ENCODE measurements at regions not wholly inside any gene's neighbourhood (a gene's known extent, or its start where the extent isn't known, plus 50 kb on each side); places are given as distances from the start of the nearest gene placed in this dataset.
"Not testable (repeated sequence)": the region's sequence is repeated elsewhere in the genome, so short reads cannot be mapped to it uniquely, and the experiment has no call there.

DNA sequence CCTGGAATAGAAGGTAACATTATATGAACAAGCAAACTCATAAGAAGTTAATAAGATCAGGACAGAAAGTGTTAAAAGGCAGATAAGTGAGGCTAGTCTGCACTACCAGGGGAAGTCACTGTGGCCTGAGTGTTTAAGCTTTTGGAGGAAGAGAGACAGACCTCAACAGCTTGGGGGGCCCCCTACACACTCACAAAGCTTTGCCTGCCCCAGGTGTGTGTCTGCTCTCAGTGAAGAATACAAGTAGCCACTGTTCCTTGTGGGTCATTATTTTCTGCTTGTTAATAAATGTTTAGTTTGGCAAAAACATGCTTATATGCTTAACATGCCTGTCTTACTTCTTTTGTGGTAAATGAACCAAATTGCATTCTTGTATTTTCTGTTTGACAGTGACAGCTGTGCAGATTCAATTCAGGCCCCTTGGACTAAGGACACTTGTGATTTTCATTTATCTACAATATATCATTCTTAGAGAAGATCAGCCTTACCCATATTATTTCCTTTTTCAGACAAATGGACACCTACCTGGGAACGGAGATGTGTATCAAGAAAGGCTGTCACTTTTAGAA lies 50.7 kb upstream of the C12orf71 start:
- Histone ChIP-seq H3K27me3 (no peaks in the 10 kb centered on the region), H3K4me3 (no peak overlapping the region), H3K27ac (no peak overlapping the region), H3K9me3 (no peaks in the 10 kb centered on the region), H3K4me1 (no peaks in the 10 kb centered on the region), H3K36me3 (no peaks in the 10 kb centered on the region)
- in situ Hi-C loops (cut with MboI; ENCODE audit: low pct_ligation_motif_present in 1 of 4, low pct_unique_long_range_greater_than_20kb in 1 of 4, low sequenced_read_pairs in 3 of 4), result loop anchor here in 2 of 4 donors (25.0 kb wide), 1 partner anchor 179 kb away; no protein-coding TSS in a partner anchor
- 73 to 89% methylated on average over 1 of the region's 1 CpG for WGBS, 2 donors (ENCODE audit: low coverage in 1 of 2)
- TF ChIP-seq POLR2A (IDR thresholded peaks at IDR 0.05) (no peak), EP300 (IDR thresholded peaks at IDR 0.05; ENCODE audit: low read depth) (no peak)
- TF ChIP-seq, protein P1, sequence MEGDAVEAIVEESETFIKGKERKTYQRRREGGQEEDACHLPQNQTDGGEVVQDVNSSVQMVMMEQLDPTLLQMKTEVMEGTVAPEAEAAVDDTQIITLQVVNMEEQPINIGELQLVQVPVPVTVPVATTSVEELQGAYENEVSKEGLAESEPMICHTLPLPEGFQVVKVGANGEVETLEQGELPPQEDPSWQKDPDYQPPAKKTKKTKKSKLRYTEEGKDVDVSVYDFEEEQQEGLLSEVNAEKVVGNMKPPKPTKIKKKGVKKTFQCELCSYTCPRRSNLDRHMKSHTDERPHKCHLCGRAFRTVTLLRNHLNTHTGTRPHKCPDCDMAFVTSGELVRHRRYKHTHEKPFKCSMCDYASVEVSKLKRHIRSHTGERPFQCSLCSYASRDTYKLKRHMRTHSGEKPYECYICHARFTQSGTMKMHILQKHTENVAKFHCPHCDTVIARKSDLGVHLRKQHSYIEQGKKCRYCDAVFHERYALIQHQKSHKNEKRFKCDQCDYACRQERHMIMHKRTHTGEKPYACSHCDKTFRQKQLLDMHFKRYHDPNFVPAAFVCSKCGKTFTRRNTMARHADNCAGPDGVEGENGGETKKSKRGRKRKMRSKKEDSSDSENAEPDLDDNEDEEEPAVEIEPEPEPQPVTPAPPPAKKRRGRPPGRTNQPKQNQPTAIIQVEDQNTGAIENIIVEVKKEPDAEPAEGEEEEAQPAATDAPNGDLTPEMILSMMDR (IDR thresholded peaks at IDR 0.05), result no peak
- intact Hi-C loops (cut with DNase I; ENCODE audit: low total_unique reads), result no loop called here
- no peak for DNase-seq

DNA sequence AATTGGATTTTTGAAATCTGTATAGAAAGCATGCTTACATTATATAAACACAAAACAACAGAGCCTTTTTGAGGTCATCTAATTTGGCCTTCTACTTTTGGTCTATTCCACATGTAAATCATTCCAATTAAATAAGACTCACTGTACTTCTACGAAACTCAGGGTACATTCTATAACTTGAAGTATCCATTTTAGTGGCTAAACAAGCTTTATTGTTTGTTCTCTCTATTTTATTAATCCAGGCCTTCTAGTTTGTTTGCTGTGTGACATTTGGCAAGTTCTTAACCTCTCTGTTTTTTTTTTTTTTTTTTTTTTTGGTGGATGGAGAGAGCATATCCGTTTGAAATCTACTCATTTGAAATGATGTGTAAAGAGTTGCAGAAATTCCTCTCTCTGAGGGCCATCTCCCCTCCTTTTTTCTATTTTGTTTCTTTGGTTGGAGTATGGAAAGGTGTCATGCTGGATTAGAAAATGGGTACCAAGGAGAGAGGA lies 58.1 kb upstream of the C12orf71 start:
- in situ Hi-C loops (cut with MboI; ENCODE audit: low pct_ligation_motif_present in 1 of 4, low pct_unique_long_range_greater_than_20kb in 1 of 4, low sequenced_read_pairs in 3 of 4), result loop anchor here in 2 of 4 donors (25.0 kb wide), 1 partner anchor 172 kb away; no protein-coding TSS in a partner anchor

DNA sequence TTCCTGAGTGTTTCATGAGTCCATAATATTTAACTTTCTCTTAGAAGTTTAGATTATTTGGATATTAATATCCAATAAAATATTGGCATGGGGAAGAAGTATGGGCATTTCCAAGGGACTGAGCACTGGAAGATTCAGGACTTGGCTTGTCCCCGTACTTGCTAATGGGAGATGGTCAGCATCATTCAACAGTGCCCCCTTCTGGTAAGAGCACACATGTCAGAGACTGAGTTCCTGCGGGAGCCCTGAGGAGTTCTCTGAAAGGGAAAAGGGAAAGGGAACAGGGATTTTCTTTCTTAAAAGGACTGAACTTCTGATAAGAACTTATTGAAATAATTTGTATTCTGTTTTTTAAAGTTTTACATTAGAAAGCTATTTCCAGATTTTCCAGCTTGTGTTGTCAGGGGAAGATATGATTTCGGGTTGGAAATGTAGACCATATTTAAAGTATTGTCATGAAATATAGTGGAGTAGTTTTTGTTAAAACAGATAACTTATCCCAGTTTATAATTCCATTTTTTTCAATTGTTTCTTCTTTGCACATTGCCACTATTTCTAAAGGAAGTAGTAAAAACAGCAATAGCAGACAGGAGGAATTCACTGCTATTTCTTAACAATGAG lies 59.8 kb upstream of the C12orf71 start:
- Histone ChIP-seq H3K27ac (no peak overlapping the region), H3K36me3 (no peaks in the 10 kb centered on the region), H3K4me3 (no peak overlapping the region), H3K4me1 (peaks cover 0 to 14% (median 0%) of the 10 kb centered on the region in 4 donors), H3K9me3 (no peaks in the 10 kb centered on the region), H3K27me3 (no peaks in the 10 kb centered on the region)
- intact Hi-C loops (cut with DNase I; ENCODE audit: low total_unique reads) (no loop called here), in situ Hi-C loops (cut with MboI; ENCODE audit: low pct_ligation_motif_present in 1 of 4, low pct_unique_long_range_greater_than_20kb in 1 of 4, low sequenced_read_pairs in 3 of 4) (loop anchor here in 2 of 4 donors (25.0 kb wide), 1 partner anchor 170 kb away; no protein-coding TSS in a partner anchor)
- peak; percentile 57 for DNase-seq
- TF ChIP-seq POLR2AphosphoS5 (IDR thresholded peaks at IDR 0.05), result no peak
- no peak for TF ChIP-seq POLR2A (IDR thresholded peaks at IDR 0.05)
- TF ChIP-seq, protein P1 (IDR thresholded peaks at IDR 0.05), result peak; percentile 59 to 81 (median 73)
- 37 to 38% methylated on average over 3 of the region's 3 CpGs for WGBS, 2 donors (ENCODE audit: low coverage in 1 of 2)

More for the DNA sequence above, 58.1 kb upstream of the C12orf71 start:
- TF ChIP-seq EP300 (IDR thresholded peaks at IDR 0.05; ENCODE audit: low read depth), result no peak
- no peak for TF ChIP-seq POLR2A (IDR thresholded peaks at IDR 0.05)
- TF ChIP-seq POLR2AphosphoS5 (IDR thresholded peaks at IDR 0.05), result no peak
- TF ChIP-seq, protein P1 (IDR thresholded peaks at IDR 0.05), result no peak
- Histone ChIP-seq H3K27me3 (no peaks in the 10 kb centered on the region), H3K4me3 (no peak overlapping the region), H3K9me3 (no peaks in the 10 kb centered on the region), H3K4me1 (peaks cover 0 to 14% (median 0%) of the 10 kb centered on the region in 4 donors), H3K36me3 (no peaks in the 10 kb centered on the region), H3K27ac (no peak overlapping the region)
- intact Hi-C loops (cut with DNase I; ENCODE audit: low total_unique reads), result no loop called here
- 69 to 100% methylated on average over 2 of the region's 2 CpGs for WGBS, 2 donors (ENCODE audit: low coverage in 1 of 2)
- DNase-seq, result no peak

DNA sequence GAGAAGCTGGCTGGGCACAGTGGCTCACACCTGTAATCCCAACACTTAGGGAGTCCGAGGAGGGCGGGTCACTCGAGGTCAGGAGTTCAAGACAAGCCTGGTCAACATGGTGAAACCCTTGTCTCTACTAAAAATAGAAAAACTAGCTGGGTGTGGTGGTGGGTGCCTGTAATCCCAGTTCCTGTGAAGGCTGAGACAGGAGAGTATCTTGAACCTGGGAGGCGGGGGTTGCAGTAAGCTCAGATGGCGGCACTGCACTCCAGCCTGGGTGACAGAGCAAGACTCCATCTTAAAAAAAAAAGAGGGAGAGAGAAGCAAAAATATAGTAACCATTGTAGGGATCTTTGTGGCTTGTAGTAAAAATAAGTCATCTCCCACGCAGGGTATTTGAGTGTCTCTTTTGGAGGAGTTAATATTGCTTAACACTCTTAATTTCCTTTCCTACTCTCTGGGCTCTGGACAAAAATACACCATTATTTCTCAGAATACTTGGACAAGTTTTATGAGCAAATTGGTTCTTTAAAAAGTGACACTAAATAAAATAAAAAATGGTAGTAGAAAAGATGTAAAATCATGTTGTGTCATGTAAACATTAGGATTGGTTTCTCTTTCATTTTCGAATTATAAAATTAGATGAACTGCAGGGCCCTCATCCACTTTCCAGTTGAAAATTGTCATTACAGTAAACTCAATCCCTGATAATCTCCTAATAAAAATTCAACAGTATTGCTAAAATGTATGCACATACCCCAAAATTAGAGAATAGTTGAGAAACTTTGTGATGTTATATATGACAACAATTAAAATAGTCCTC lies 61.1 kb upstream of the C12orf71 start:
- WGBS, 2 donors (ENCODE audit: low coverage in 1 of 2), result 67 to 71% methylated on average over 4 to 7 of the region's 7 CpGs
- intact Hi-C loops (cut with DNase I; ENCODE audit: low total_unique reads), result no loop called here

DNA sequence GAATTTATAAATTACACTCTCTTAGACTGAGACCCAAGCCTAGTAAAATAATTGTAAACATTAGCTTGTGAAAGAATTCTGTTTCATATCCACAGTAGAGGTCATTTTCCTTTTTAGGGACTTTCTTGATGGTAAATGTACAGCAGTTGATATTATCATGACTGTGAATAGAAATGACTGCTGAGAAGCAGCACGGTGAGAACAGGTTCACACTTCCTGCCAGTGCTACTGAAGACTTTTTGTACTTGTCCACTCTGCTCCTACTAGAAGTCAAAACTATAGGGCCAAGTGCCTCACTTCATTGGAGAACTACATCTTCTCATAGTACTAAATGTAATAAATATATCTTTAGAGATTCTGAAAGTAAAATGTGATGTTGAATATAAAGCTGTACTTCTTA lies 63.3 kb upstream of the C12orf71 start:
- H3K36me3 ChIP-seq; H3K27me3 ChIP-seq; intact Hi-C loops (cut with DNase I; ENCODE audit: low total_unique reads); H3K27ac ChIP-seq; H3K4me3 ChIP-seq; DNase-seq; H3K9me3 ChIP-seq: not testable (repeated sequence)
- peaks cover 0 to 14% (median 0%) of the 10 kb centered on the region in 4 donors for H3K4me1 ChIP-seq
- in situ Hi-C loops (cut with MboI; ENCODE audit: low pct_ligation_motif_present in 1 of 4, low pct_unique_long_range_greater_than_20kb in 1 of 4, low sequenced_read_pairs in 3 of 4), result loop anchor here in 2 of 4 donors (25.0 kb wide), 1 partner anchor 167 kb away; no protein-coding TSS in a partner anchor
- 24 to 60% methylated on average over 1 of the region's 1 CpG for WGBS, 2 donors (ENCODE audit: low coverage in 1 of 2)

More for the DNA sequence above, 61.1 kb upstream of the C12orf71 start:
- in situ Hi-C loops (cut with MboI; ENCODE audit: low pct_ligation_motif_present in 1 of 4, low pct_unique_long_range_greater_than_20kb in 1 of 4, low sequenced_read_pairs in 3 of 4), result loop anchor here in 2 of 4 donors (25.0 kb wide), 1 partner anchor 169 kb away; no protein-coding TSS in a partner anchor
- no peak overlapping the region for H3K27ac ChIP-seq
- DNase-seq, result no peak
- TF ChIP-seq EP300 (IDR thresholded peaks at IDR 0.05; ENCODE audit: low read depth) (no peak), POLR2AphosphoS5 (IDR thresholded peaks at IDR 0.05) (no peak), POLR2A (IDR thresholded peaks at IDR 0.05) (no peak)
- TF ChIP-seq, protein P1 (IDR thresholded peaks at IDR 0.05), result no peak
- H3K27me3 ChIP-seq, result no peaks in the 10 kb centered on the region
- no peaks in the 10 kb centered on the region for H3K36me3 ChIP-seq
- H3K4me1 ChIP-seq, result peaks cover 0 to 14% (median 0%) of the 10 kb centered on the region in 4 donors
- H3K9me3 ChIP-seq, result no peaks in the 10 kb centered on the region
- no peak overlapping the region for H3K4me3 ChIP-seq

Measured in transverse colon (tissue), 4 donors.